Skeletal muscle cell (primary cell): ENCODE measurements at regions not wholly inside any gene's neighbourhood (a gene's known extent, or its start where the extent isn't known, plus 50 kb on each side); places are given as distances from the start of the nearest gene placed in this dataset.

Experiments used
- DNase-seq: peaks from one replicate; pipeline ENCODE4 v3.0.0-alpha.2; 2010; ENCODE audit warnings: low read depth
- H3K4me3 ChIP-seq: 2 replicates; pipeline ENCODE4 v1.5.1; 2011; ENCODE audit warnings: low read depth, mild to moderate bottlenecking, control low read depth, low read length, moderate library complexity

GRCh38 chr3:181764544-181764943 is 52.8 kb downstream of the SOX2 start:
- H3K4me3 ChIP-seq = no peak overlapping the region
- no peak for DNase-seq

- no peak overlapping the region for H3K4me3 ChIP-seq
- no peak for DNase-seq
These were observed 58.6 kb downstream of the SOX2 start for GRCh38 chr3:181770296-181770695.

- no peak overlapping the region for H3K4me3 ChIP-seq
- DNase-seq = no peak
These were observed 59.4 kb downstream of the SOX2 start for GRCh38 chr3:181771120-181771519.

DNA sequence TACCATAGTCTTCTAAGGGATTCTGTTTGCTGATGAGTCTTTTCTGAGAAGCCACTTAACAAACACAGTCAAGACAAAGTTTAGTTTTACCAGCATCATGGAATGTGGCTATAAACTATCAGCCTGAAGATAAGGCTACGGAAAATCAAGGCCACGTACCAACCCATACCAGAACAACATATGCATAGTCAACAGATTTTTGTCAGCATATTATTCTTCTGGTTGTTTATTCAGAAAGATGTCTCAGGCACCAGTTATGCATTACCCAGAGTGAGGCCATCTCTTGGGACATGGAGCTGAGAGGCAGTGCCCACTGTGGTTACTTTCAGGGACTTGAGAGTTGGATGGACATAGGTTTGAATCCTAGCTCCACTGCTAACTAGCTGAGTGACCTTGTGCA is 60.4 kb downstream of the SOX2 start:
- H3K4me3 ChIP-seq = no peak overlapping the region
- no peak for DNase-seq

GRCh38 chr3:181773921-181774320 is 62.2 kb downstream of the SOX2 start:
- DNase-seq = no peak
- no peak overlapping the region for H3K4me3 ChIP-seq

- peak; percentile 20 for DNase-seq
- H3K4me3 ChIP-seq = no peak overlapping the region
These were observed 70.7 kb downstream of the SOX2 start for GRCh38 chr3:181782306-181782954.

DNA sequence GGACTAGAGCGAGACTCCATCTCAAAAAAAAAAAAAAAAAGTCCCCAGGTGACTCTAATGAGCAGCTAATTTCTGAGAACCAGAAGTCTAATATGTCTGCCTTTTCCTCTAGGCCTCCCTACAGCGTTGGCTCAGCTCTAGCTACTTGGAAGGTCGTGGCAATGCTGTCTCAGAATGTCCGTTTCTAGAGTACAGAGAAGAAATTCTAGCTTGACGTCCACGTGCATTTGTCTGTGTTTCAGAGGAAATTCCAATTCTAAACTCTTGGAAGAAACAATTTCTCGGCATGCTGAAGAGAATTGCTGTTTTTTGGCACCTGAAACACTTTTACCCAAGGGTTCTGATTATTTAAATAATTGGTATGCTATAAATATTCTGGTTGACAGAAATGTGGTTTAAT is 78.8 kb downstream of the SOX2 start:
- H3K4me3 ChIP-seq = no peak overlapping the region
- no peak for DNase-seq

DNA sequence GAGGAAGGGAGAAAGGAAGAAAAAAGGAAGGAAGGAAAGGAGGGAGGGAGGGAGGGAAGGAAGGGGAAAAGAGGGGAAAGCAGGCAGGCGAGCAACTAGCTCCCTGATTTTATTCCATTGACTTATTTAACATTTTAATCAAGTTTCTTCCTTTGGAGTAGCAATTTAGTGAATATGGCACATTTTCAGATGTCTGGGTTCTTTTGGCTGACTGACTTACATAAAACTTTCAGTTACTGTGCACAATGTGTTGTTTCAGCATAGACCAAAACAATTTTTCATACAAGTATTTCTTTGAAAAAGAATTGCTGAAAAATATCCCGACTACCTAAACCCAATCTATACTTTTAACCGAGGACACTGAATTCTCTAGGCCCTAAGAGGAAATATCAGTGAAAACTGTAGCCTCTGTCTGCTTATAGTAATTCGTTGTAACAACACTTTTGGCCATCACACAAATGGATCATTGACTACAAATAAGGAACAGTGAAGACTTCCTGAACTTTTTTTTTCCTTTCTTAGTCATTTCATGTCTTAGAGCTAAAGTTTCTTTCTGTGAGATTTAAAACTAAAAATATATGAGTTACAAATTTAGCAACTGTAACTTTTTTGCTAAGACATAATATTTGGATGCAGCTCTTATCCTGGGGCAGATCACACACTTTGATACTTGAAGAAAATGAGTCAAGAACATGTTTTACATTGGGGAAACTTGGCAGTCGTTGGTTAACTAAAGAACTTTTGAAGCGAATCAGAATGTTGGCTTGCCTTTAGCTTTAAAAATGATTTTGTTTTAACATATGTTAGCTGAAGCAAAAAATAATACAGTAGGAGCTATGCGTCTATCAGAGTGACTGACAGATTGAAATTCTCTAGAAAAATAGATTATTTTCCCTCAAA is 79.6 kb downstream of the SOX2 start:
- H3K4me3 ChIP-seq = no peak overlapping the region
- no peak for DNase-seq

DNA sequence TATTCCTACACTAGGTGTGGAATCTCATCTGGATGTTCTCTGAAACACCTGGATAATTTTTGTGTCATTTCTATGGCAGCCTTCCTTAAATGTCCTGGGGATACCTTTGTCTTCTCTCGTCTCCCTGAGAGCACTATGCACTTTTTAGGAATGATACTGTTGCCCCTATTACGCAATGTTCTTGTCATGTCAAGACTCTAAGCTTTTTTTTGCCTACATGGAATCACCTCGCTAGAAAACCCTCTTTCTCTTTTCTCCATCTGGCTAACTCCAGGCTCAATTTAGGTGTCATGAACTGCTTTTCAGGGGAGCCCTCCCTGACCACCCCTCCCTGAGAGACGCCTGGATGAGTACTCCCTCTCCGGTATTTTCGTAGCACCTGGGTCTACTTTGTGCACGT is 81.3 kb downstream of the SOX2 start:
- DNase-seq = no peak
- H3K4me3 ChIP-seq = no peak overlapping the region

DNA sequence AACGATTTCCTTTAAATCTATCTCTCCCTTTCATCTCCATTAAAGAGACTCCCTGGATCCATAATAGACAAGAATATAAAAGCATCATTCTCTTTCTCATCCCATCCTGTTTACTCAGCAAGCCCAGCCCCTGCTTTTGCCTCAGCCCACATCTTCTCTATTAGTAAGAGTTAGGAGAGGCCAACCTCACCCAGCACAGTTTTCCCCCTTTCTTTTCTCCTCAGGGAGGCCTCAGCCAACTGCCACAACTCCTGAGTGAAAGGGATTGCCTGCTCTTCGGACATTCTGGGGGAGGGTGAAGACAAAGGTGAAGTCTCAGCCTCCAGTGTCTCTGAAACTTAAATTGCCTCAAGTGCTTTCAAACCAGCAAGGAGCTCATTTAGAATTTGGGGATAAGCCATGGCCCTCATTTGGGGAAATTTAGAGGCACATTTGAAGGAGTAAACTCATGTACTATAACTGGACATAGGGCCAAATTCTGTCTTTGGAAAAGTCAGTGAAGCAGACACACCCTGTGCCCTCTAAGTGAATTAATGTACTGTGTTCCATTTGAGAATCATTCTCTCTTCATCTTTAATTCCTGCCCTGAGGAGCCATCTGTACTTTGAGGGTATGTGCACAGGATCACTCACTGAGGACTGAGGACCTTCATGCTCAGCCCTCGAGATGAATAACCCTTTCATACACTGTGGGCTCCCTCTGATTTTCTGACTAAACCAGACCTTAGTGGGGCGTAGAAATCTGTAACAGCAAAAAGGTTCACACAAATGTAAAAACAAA is 82.5 kb downstream of the SOX2 start:
- H3K4me3 ChIP-seq = no peak overlapping the region
- DNase-seq = no peak

DNA sequence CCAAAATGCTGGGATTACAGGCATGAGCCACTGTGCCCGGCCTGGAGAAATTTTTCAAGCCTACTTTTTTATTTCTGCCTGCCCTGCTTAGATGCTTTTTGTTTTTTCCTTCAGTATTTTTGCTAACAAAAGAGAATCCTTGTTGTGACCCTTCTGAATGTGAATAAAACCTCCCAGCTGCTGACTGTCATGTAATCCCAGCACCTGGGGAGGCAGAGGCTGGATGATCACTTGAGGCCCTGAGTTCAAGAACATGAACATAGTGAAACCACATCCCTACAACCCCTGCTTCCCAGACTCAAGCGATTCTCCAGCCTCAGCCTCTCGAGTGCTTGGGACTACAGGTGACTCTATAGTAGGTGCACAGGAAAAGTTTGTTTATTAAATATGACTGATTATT is 84.9 kb downstream of the SOX2 start:
- no peak for DNase-seq

DNA sequence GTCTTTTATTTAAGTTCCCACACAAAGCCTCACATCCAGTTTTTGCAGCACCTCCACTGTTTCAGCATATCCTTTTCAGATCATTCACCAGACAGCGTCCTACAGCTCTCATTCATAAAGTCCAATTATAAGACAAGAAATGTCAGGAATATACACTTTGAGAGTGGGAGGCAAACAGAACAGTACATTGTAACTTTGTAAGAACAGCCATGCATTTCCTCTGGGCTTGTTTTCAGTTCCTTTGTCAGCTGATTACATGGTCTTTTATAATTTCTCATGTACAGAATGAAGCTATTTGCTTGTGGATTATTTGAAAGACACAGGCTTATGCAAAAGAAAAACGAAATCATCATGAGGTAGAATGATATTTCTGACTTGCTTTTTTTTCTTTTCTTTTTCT is 85.7 kb downstream of the SOX2 start:
- no peak for DNase-seq
- no peak overlapping the region for H3K4me3 ChIP-seq

More for the DNA sequence above, 84.9 kb downstream of the SOX2 start:
- no peak overlapping the region for H3K4me3 ChIP-seq

GRCh38 chr3:181805703-181806102 is 94.0 kb downstream of the SOX2 start:
- H3K4me3 ChIP-seq = no peak overlapping the region

GRCh38 chr3:181808053-181808452 is 96.3 kb downstream of the SOX2 start:
- DNase-seq = no peak
- H3K4me3 ChIP-seq = no peak overlapping the region

More at GRCh38 chr3:181805703-181806102, 94.0 kb downstream of the SOX2 start:
- no peak for DNase-seq

DNA sequence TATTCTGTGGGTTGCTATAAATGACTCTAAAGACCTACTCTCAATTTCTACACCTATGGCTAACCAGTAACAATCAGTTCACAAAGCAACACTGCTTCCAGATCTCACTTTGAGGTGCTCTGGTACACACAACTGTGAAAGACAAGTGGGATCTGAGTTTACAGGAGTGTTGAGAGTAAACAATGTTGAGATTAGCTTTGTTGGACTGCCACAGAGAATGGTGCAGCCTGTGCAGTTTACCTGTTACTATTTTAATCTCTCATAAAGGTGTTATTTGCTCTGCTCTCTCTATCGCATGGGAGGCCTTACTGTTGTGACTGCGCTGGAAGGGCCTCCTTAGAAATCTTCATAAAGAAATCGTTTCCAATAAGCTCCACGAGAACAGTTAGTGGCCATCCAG is 112.0 kb downstream of the SOX2 start:
- no peak overlapping the region for H3K4me3 ChIP-seq
- no peak for DNase-seq

GRCh38 chr3:181824961-181825360 is 113.2 kb downstream of the SOX2 start:
- no peak overlapping the region for H3K4me3 ChIP-seq
- no peak for DNase-seq

DNA sequence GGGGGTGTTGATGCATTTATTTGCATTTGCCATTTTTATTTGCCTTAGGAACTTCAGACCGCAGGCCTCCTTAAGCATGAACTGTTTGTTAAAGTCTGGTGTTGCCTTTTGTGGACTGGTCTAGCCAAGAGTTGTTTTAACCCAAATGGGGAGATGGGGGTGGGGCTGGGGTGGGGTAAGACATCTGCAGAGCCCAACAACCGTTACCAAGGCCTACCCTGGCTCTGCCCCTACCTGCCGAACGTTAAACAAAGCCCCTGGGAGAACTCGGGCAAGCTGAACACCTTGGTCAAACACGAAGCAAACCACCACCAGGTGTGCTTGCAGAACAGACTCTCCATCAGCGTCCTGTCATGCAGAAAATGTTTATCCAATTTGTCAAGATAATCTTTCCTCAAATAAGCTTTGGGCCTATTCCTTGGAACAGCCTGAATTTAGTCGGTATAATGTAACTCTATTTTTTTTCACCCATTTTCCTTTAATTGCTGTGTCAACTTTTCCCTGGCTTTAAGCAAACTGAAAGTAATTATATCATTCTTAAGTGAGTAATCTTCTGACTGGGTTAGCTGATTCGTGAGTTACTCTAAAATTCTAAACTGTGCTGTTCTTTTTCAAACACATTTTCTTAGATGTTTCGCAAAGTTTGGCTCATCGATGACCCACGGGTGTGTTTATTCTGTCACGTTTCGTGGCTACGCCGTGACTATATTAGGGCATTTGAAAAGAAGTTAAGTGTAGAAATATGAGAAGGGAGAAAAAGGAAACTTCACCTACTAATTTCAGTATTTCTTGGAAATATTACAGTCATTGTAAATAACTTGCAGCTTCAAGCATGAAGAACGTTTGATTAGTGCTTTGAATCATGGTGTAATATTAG is 127.6 kb downstream of the SOX2 start:
- H3K4me3 ChIP-seq = no peak overlapping the region

GRCh38 chr3:181839916-181840297 is 128.2 kb downstream of the SOX2 start:
- DNase-seq = no peak
- no peak overlapping the region for H3K4me3 ChIP-seq

More for the DNA sequence above, 127.6 kb downstream of the SOX2 start:
- no peak for DNase-seq

DNA sequence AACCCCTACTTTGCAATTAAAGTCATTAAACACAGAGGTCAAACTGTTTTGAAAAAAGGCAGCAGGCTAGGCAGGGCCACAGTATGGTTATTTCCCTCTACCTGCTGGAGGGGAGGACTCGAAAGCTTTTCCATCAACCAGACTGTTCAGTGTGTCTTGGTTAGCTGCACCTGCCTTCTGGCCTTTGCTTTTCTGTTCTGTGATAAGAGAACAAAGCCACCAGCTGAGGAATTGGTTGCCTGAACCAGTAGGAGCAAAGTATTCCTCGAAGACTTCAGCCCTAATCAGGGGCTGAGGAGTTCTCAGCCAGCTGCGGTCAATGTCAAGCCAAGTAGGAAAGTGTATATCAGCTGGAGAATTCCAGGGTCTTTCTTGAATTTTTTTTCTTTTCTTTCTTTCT is 132.5 kb downstream of the SOX2 start:
- H3K4me3 ChIP-seq = no peak overlapping the region
- no peak for DNase-seq
